Gastrocnemius medialis (tissue), 4 donors: ENCODE measurements at regions not wholly inside any gene's neighbourhood (a gene's known extent, or its start where the extent isn't known, plus 50 kb on each side); places are given as distances from the start of the nearest gene placed in this dataset.

Experiments
- CTCF ChIP-seq, 5 experiments: fragments of 450-650 bp in 3 of 5; fragments of 200-600 bp in 2 of 5; sonication (generic) in 2 of 5; IDR thresholded peaks in 4 of 5; conservative IDR thresholded peaks in 1 of 5; 1 replicate in 4 of 5; 2 replicates in 1 of 5; pipeline ENCODE4 v1.5.1; 2016 to 2019; ENCODE audit warnings: antibody characterized with exemption in 5 of 5, mild to moderate bottlenecking in 3 of 5, moderate library complexity in 3 of 5
- POLR2A ChIP-seq, 2 donors: fragments of 450-650 bp; IDR thresholded peaks; one replicate each; pipeline ENCODE4 v1.6.1; 2017; ENCODE audit warnings: antibody characterized with exemption in 2 of 2, mild to moderate bottlenecking in 2 of 2, moderate library complexity in 2 of 2

DNA sequence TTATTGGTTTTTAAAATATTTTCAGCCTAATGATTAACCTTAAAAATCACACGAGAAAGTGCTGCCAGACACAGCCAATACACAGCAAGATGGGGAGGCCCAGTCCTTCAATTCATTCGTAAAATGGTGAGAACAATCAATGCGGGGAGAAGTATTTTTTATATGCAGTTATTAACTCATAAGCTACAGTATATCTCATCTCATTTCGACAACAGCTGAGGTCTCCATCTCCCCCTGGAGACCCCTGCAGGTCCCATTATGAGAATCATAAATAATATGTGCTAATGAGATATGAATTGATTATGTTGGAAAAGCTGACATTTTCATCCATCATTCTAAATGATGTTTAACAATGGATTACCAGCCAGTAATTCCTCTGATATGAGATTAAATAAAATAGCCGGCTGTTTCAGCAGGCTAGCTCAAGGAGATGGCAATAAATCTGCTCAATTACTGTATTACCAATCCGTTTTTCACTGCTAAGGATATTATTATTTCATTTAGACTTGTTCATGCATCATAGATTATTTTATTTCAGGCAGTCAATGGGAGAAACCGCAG lies 535.8 kb downstream of the GALR1 start:
- TF ChIP-seq CTCF (IDR thresholded peaks at IDR 0.05 in 4 of 5, conservative IDR thresholded peaks at IDR 0.05 in 1 of 5) (no peak), POLR2A (IDR thresholded peaks at IDR 0.05) (no peak)
